GM21390 (cell line): ENCODE measurements at regions not wholly inside any gene's neighbourhood (a gene's known extent, or its start where the extent isn't known, plus 50 kb on each side); places are given as distances from the start of the nearest gene placed in this dataset.
A peak's percentile ranks its signal among the peaks of the same experiment; 100 is the strongest.
"Not testable (repeated sequence)": the region's sequence is repeated elsewhere in the genome, so short reads cannot be mapped to it uniquely, and the experiment has no call there.

ENCODE experiments used
- ATAC-seq: cut with Tn5 transposase; IDR thresholded peaks from one replicate; pipeline ENCODE4 v1.9.1; 2021; ENCODE audit not compliant: unreplicated experiment

GRCh38 chr5:17120209-17120608 is 97.2 kb upstream of the BASP1 start:
- ATAC-seq = no peak

GRCh38 chr5:17121776-17122175 is 95.7 kb upstream of the BASP1 start:
- ATAC-seq = no peak

- ATAC-seq = no peak
Observed at GRCh38 chr5:17123010-17123409, 94.4 kb upstream of the BASP1 start.

- ATAC-seq = not testable (repeated sequence)
Observed at GRCh38 chr5:17123773-17124172, 93.7 kb upstream of the BASP1 start.

GRCh38 chr5:17127743-17128231 is 89.6 kb upstream of the BASP1 start:
- ATAC-seq = no peak

- ATAC-seq = no peak
Observed at GRCh38 chr5:17129093-17129849, 88.2 kb upstream of the BASP1 start.

- not testable (repeated sequence) for ATAC-seq
Observed at GRCh38 chr5:17130302-17130701, 87.1 kb upstream of the BASP1 start.

GRCh38 chr5:17132444-17133083 is 84.9 kb upstream of the BASP1 start:
- ATAC-seq = peak; percentile 54

- ATAC-seq = no peak
Observed at GRCh38 chr5:17135050-17135449, 82.4 kb upstream of the BASP1 start.

- ATAC-seq = no peak
Observed at GRCh38 chr5:17143335-17143734, 74.1 kb upstream of the BASP1 start.

- ATAC-seq = no peak
Observed at GRCh38 chr5:17146280-17146841, 71.1 kb upstream of the BASP1 start.

GRCh38 chr5:17147170-17147569 is 70.3 kb upstream of the BASP1 start:
- no peak for ATAC-seq

GRCh38 chr5:17147617-17148016 is 69.8 kb upstream of the BASP1 start:
- ATAC-seq = no peak

GRCh38 chr5:17148481-17148880 is 69.0 kb upstream of the BASP1 start:
- ATAC-seq = no peak

GRCh38 chr5:17149786-17150185 is 67.6 kb upstream of the BASP1 start:
- ATAC-seq = no peak

- ATAC-seq = no peak
Observed at GRCh38 chr5:17150531-17150930, 66.9 kb upstream of the BASP1 start.

- no peak for ATAC-seq
Observed at GRCh38 chr5:17151686-17152085, 65.7 kb upstream of the BASP1 start.

- no peak for ATAC-seq
Observed at GRCh38 chr5:17154211-17154996, 63.0 kb upstream of the BASP1 start.

- no peak for ATAC-seq
Observed at GRCh38 chr5:17156463-17156862, 61.0 kb upstream of the BASP1 start.

- no peak for ATAC-seq
Observed at GRCh38 chr5:17157294-17157693, 60.1 kb upstream of the BASP1 start.

GRCh38 chr5:17157916-17158529 is 59.4 kb upstream of the BASP1 start:
- no peak for ATAC-seq
